ENCODE measurements at regions not wholly inside any gene's neighbourhood (a gene's known extent, or its start where the extent isn't known, plus 50 kb on each side); places are given as distances from the start of the nearest gene placed in this dataset.
A peak's percentile ranks its signal among the peaks of the same experiment; 100 is the strongest.

DNA sequence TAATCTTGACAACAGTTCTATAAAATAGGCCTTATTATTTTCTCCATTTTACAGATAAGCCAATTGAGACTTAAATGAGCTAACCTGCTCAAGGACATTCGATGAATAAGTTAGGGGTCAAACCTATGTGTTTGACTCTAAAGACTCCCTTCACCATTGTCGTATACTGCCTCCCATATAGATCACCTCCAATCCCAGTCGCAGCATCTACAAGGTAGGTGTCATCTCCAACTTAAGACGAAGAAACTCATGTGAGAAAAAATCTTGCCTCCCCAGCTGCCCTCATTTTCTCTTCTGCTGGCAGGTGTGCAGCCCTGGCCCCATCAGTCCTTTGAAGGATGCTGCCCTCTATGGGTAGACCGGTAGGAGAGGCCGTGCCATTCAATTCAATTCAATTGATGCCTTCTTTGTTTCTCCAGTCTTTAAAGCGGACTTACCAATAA, 75.2 kb upstream of the SMARCA2 start:
- DNase-seq (ENCODE audit: low read depth, low spot score), result no peak
- no peak overlapping the region for H3K4me3 ChIP-seq (ENCODE audit: low read depth, low read length)
- TF ChIP-seq, protein P1, sequence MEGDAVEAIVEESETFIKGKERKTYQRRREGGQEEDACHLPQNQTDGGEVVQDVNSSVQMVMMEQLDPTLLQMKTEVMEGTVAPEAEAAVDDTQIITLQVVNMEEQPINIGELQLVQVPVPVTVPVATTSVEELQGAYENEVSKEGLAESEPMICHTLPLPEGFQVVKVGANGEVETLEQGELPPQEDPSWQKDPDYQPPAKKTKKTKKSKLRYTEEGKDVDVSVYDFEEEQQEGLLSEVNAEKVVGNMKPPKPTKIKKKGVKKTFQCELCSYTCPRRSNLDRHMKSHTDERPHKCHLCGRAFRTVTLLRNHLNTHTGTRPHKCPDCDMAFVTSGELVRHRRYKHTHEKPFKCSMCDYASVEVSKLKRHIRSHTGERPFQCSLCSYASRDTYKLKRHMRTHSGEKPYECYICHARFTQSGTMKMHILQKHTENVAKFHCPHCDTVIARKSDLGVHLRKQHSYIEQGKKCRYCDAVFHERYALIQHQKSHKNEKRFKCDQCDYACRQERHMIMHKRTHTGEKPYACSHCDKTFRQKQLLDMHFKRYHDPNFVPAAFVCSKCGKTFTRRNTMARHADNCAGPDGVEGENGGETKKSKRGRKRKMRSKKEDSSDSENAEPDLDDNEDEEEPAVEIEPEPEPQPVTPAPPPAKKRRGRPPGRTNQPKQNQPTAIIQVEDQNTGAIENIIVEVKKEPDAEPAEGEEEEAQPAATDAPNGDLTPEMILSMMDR (IDR thresholded peaks at IDR 0.05; ENCODE audit: insufficient read depth, low read length, missing control alignments), result peak; percentile 45
- POLR2A ChIA-PET, result no interaction called here
- CTCF ChIA-PET, result no interaction called here

DNA sequence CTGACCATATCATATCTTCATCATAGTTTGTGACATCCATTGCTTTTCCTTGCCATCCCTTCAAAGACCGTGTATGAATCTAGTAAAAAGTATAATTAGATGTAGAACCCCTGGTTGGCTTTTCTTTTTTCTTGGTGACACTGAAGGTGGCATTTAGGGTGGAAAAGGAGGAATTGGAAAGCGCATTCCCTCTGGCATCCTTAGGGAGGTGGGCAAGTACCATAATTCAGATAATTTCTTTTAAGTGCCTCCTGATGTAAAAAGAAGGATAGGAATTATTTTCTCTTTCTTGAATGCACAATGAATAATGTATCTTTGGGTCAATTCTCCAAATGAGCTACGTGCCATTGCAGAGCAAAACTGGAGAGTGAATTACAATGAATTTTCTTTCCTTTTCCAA, 73.2 kb upstream of the SMARCA2 start:
- ChIA-PET POLR2A (no interaction called here), CTCF (interaction anchor here (1.0 to 2.0 kb wide), 2 partner anchors 12 to 145 kb away, joined by 4 to 6 read pairs; no protein-coding TSS in a partner anchor)
- no peak overlapping the region for H3K4me3 ChIP-seq (ENCODE audit: low read depth, low read length)
- TF ChIP-seq, protein P1 (IDR thresholded peaks at IDR 0.05; ENCODE audit: insufficient read depth, low read length, missing control alignments), result peak; percentile 25
- no peak for DNase-seq (ENCODE audit: low read depth, low spot score)

- ChIA-PET POLR2A (no interaction called here), CTCF (no interaction called here)
- DNase-seq (ENCODE audit: low read depth, low spot score), result no peak
These were observed 68.4 kb upstream of the SMARCA2 start for GRCh38 chr9:1946526-1947283.

DNA sequence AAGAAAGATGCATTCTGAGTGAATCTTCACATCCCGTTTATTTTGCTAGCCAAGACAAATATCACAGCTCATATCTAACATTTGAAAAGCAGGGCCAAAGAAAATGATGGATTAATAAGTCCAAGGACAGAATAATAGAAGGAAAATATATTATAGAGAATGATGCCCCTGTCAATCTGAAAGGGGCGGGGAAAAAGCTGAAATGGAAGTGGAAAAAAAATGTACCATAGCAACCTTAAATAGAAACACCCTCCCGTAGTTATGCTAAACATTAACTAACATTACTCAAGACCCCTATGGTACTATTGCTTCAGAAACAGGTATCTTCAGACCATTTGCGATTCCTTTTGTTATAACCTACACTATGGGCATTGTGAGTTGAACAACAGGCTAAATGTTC, 67.7 kb upstream of the SMARCA2 start:
- H3K4me3 ChIP-seq (ENCODE audit: low read depth, low read length), result no peak overlapping the region
- TF ChIP-seq, protein P1 (IDR thresholded peaks at IDR 0.05; ENCODE audit: insufficient read depth, low read length, missing control alignments), result no peak
- POLR2A ChIA-PET, result no interaction called here
- CTCF ChIA-PET, result no interaction called here
- no peak for DNase-seq (ENCODE audit: low read depth, low spot score)

More at GRCh38 chr9:1946526-1947283, 68.4 kb upstream of the SMARCA2 start:
- TF ChIP-seq, protein P1 (IDR thresholded peaks at IDR 0.05; ENCODE audit: insufficient read depth, low read length, missing control alignments), result no peak
- no peak overlapping the region for H3K4me3 ChIP-seq (ENCODE audit: low read depth, low read length)

DNA sequence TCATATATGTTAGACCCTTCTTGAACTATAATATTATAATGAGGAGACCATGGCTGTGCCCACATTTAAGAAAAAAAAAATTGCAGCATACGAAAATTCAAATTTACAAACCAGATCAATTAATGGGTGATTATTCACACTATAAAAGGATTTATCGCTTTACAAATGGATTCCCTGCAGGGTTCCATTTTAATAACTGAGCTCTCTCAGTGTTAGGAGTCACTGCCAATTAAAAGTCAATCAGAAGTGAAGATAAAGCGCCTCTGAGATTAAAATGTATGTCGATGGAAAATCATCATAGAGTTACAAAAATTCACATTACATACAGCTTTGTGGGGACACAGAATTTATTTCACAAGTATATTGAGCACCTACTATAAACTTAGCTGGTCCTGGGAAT, 66.6 kb upstream of the SMARCA2 start:
- CTCF ChIA-PET, result no interaction called here
- DNase-seq (ENCODE audit: low read depth, low spot score), result no peak
- H3K4me3 ChIP-seq (ENCODE audit: low read depth, low read length), result no peak overlapping the region
- TF ChIP-seq, protein P1 (IDR thresholded peaks at IDR 0.05; ENCODE audit: insufficient read depth, low read length, missing control alignments), result no peak
- POLR2A ChIA-PET, result no interaction called here

- no peak for DNase-seq (ENCODE audit: low read depth, low spot score)
- H3K4me3 ChIP-seq (ENCODE audit: low read depth, low read length), result no peak overlapping the region
- TF ChIP-seq, protein P1 (IDR thresholded peaks at IDR 0.05; ENCODE audit: insufficient read depth, low read length, missing control alignments), result no peak
- CTCF ChIA-PET, result no interaction called here
- POLR2A ChIA-PET, result no interaction called here
These were observed 63.7 kb upstream of the SMARCA2 start for GRCh38 chr9:1951446-1951845.

Measured in AG04449 (cell line).